Keratinocyte (primary cell): ENCODE measurements at regions not wholly inside any gene's neighbourhood (a gene's known extent, or its start where the extent isn't known, plus 50 kb on each side); places are given as distances from the start of the nearest gene placed in this dataset.

Experiments
- DNase-seq: peaks from one replicate; pipeline ENCODE4 v3.0.0-alpha.2; 2011; ENCODE audit warnings: low read depth, missing footprints, low spot score
- FAIRE-seq: peaks from 2 replicates; lab custom pipeline; 2011; peaks lifted over from hg19 to GRCh38; lab: Jason Lieb, UNC
- H2AFZ ChIP-seq: 2 replicates; pipeline ENCODE4 v1.6.0; 2012; ENCODE audit warnings: low read length, control low read depth, inconsistent platforms; ENCODE audit not compliant: control insufficient read depth
- H3K27ac ChIP-seq: 2 replicates; pipeline ENCODE4 v1.5.1; 2011; ENCODE audit warnings: low read length; ENCODE audit not compliant: control insufficient read depth, insufficient read depth
- H3K27me3 ChIP-seq: 3 replicates; pipeline ENCODE4 v1.6.0; 2011; ENCODE audit warnings: low read length; ENCODE audit not compliant: control insufficient read depth, insufficient read depth; ENCODE audit errors: extremely low read depth
- H3K36me3 ChIP-seq, 2 experiments: 2 replicates in 1 of 2; 3 replicates in 1 of 2; pipeline ENCODE4 v1.5.1; 2011; ENCODE audit warnings: low read length in 2 of 2, mild to moderate bottlenecking in 1 of 2; ENCODE audit not compliant: control insufficient read depth in 2 of 2, insufficient read depth in 2 of 2; ENCODE audit errors: extremely low read depth in 1 of 2
- H3K4me1 ChIP-seq: 3 replicates; pipeline ENCODE4 v1.5.1; 2011; ENCODE audit warnings: low read length; ENCODE audit not compliant: control insufficient read depth, insufficient read depth; ENCODE audit errors: extremely low read depth
- H3K4me2 ChIP-seq: 3 replicates; pipeline ENCODE4 v1.6.0; 2011; ENCODE audit warnings: low read depth, low read length; ENCODE audit not compliant: control insufficient read depth, insufficient read depth; ENCODE audit errors: extremely low read depth
- H3K4me3 ChIP-seq, 3 experiments: fragments of 200-600 bp in 1 of 3; sonication (generic) in 1 of 3; 2 replicates in 2 of 3; 3 replicates in 1 of 3; pipeline ENCODE4 v1.5.1; 2011 to 2016; ENCODE audit warnings: low read length in 3 of 3, mild to moderate bottlenecking in 3 of 3, control low read depth in 2 of 3, inconsistent platforms in 1 of 3, low read depth in 1 of 3, mixed read lengths in 1 of 3, mixed run types in 1 of 3, moderate library complexity in 1 of 3; ENCODE audit not compliant: control insufficient read depth in 2 of 3, insufficient read depth in 2 of 3; ENCODE audit errors: extremely low read depth in 1 of 3
- H3K79me2 ChIP-seq: 2 replicates; pipeline ENCODE4 v1.6.0; 2012; ENCODE audit warnings: low read length; ENCODE audit not compliant: control insufficient read depth, insufficient read depth
- H3K9ac ChIP-seq: 3 replicates; pipeline ENCODE4 v1.6.0; 2011; ENCODE audit warnings: low read length; ENCODE audit not compliant: control insufficient read depth, insufficient read depth; ENCODE audit errors: extremely low read depth
- H3K9me1 ChIP-seq: 3 replicates; pipeline ENCODE4 v1.6.0; 2011; ENCODE audit warnings: low read length; ENCODE audit not compliant: control insufficient read depth, insufficient read depth; ENCODE audit errors: extremely low read depth
- H3K9me3 ChIP-seq: 2 replicates; pipeline ENCODE4 v1.5.1; 2012; ENCODE audit warnings: low read depth, low read length; ENCODE audit not compliant: control insufficient read depth
- H4K20me1 ChIP-seq: 3 replicates; pipeline ENCODE4 v1.6.0; 2011; ENCODE audit warnings: low read length; ENCODE audit not compliant: control insufficient read depth, insufficient read depth; ENCODE audit errors: extremely low read depth
- EZH2 ChIP-seq: IDR thresholded peaks from one replicate; pipeline ENCODE4 v1.6.1; 2012; ENCODE audit warnings: inconsistent platforms, mild to moderate bottlenecking, low read length, moderate library complexity
- dilution Hi-C: fragments of 300-500 bp; cut with MboI; formaldehyde crosslinking; loops from one replicate; pipeline ENCODE4 v1.7.0; 2020; ENCODE audit warnings: low sequenced_read_pairs; ENCODE audit not compliant: extremely low pct_ligation_motif_present
- TF ChIP-seq, protein P1 (sequence below), 3 experiments: IDR thresholded peaks in 1 of 3; conservative IDR thresholded peaks in 1 of 3; optimal IDR thresholded peaks in 1 of 3; 2 replicates in 2 of 3; 3 replicates in 1 of 3; pipeline versions ENCODE3 to v1.5.1; 2011; ENCODE audit warnings: low read length in 3 of 3, mild to moderate bottlenecking in 3 of 3, moderate library complexity in 2 of 3, control low read depth in 1 of 3, inconsistent platforms in 1 of 3; ENCODE audit not compliant: insufficient read depth in 2 of 3; ENCODE audit errors: extremely low read depth in 1 of 3

DNA sequence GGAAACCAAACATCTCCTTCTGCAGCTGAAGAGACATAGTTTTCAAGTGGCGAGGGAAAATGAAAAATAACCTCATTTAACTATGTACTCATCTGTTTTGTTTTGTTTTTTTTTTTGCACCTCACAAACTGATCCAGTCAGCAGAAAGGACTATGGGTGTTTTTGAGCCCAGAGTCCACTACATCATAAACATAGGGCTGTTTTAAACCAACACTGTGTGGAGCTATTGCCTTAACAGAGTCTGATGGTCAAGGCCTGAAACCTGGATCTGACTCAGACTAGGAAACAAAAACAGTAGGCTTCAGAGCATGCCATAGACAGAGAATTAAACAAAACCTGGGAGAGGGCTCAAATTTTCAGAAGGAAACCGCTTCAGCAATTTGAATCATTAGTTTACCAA is 99.3 kb upstream of the FSHB start:
- dilution Hi-C loops, result no loop called here
- no peak for DNase-seq

DNA sequence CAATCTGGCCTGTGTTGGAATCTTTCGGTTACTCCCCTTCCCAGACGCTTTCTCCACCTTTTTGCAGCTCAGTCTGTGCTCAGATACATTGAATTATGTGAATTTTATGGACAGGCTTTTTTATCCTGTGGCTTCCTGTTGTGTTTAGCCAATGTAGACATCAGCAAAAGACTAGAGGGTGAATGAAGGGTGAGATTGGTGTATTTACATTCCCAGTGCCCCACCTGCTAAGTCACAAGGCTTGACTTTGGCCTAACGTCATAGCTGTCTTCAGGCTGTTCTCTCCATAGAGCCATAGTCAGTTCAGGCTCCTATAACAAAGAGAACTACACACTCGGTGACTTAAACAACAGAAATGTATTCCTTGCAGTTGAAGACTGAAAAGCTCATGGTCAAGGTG is 97.5 kb upstream of the FSHB start:
- dilution Hi-C loops, result no loop called here
- no peak for FAIRE-seq
- H3K27me3 ChIP-seq, result no peaks in the 10 kb centered on the region

More for the DNA sequence above, 99.3 kb upstream of the FSHB start:
- Histone ChIP-seq H3K4me1 (no peaks in the 10 kb centered on the region), H3K9me3 (no peaks in the 10 kb centered on the region), H3K36me3 (no peaks in the 10 kb centered on the region), H3K9me1 (no peaks in the 10 kb centered on the region), H3K27ac (no peak overlapping the region), H4K20me1 (no peaks in the 10 kb centered on the region), H3K4me3 (no peak overlapping the region), H3K27me3 (no peaks in the 10 kb centered on the region), H3K9ac (no peak overlapping the region), H3K4me2 (no peak overlapping the region), H2AFZ (no peak overlapping the region), H3K79me2 (no peaks in the 10 kb centered on the region)
- no peak for TF ChIP-seq EZH2
- TF ChIP-seq, protein P1, sequence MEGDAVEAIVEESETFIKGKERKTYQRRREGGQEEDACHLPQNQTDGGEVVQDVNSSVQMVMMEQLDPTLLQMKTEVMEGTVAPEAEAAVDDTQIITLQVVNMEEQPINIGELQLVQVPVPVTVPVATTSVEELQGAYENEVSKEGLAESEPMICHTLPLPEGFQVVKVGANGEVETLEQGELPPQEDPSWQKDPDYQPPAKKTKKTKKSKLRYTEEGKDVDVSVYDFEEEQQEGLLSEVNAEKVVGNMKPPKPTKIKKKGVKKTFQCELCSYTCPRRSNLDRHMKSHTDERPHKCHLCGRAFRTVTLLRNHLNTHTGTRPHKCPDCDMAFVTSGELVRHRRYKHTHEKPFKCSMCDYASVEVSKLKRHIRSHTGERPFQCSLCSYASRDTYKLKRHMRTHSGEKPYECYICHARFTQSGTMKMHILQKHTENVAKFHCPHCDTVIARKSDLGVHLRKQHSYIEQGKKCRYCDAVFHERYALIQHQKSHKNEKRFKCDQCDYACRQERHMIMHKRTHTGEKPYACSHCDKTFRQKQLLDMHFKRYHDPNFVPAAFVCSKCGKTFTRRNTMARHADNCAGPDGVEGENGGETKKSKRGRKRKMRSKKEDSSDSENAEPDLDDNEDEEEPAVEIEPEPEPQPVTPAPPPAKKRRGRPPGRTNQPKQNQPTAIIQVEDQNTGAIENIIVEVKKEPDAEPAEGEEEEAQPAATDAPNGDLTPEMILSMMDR (optimal IDR thresholded peaks at IDR 0.05 in 1 of 3, IDR thresholded peaks at IDR 0.05 in 1 of 3, conservative IDR thresholded peaks at IDR 0.05 in 1 of 3; ENCODE audit: extremely low read depth in 1 of 3, insufficient read depth in 2 of 3, low read length in 3 of 3), result no peak
- no peak for FAIRE-seq

More for the DNA sequence above, 97.5 kb upstream of the FSHB start:
- Histone ChIP-seq H3K4me1 (no peaks in the 10 kb centered on the region), H3K27ac (no peak overlapping the region), H4K20me1 (no peaks in the 10 kb centered on the region), H3K4me2 (no peak overlapping the region), H3K9ac (no peak overlapping the region), H3K9me1 (no peaks in the 10 kb centered on the region), H3K36me3 (no peaks in the 10 kb centered on the region), H3K79me2 (no peaks in the 10 kb centered on the region), H3K4me3 (no peak overlapping the region), H3K9me3 (no peaks in the 10 kb centered on the region), H2AFZ (no peak overlapping the region)
- DNase-seq, result no peak
- TF ChIP-seq, protein P1 (optimal IDR thresholded peaks at IDR 0.05 in 1 of 3, IDR thresholded peaks at IDR 0.05 in 1 of 3, conservative IDR thresholded peaks at IDR 0.05 in 1 of 3; ENCODE audit: extremely low read depth in 1 of 3, insufficient read depth in 2 of 3, low read length in 3 of 3), result no peak
- no peak for TF ChIP-seq EZH2
